ENCODE measurements at regions not wholly inside any gene's neighbourhood (a gene's known extent, or its start where the extent isn't known, plus 50 kb on each side); places are given as distances from the start of the nearest gene placed in this dataset.

GRCh38 chr12:97292588-97292987, 170.0 kb upstream of the RMST start:
- Histone ChIP-seq H3K27ac (no peak overlapping the region), H3K9me3 (no peaks in the 10 kb centered on the region), H3K36me3 (no peaks in the 10 kb centered on the region), H3K4me1 (no peaks in the 10 kb centered on the region), H3K27me3 (no peaks in the 10 kb centered on the region), H3K4me3 (no peak overlapping the region)
- intact Hi-C loops (cut with DNase I): no loop called here
- no peak for TF ChIP-seq CTCF (IDR thresholded peaks at IDR 0.05)
- no peak for DNase-seq (ENCODE audit: low spot score in 2 of 2)

GRCh38 chr12:97293541-97293940, 169.1 kb upstream of the RMST start:
- no peak for DNase-seq (ENCODE audit: low spot score in 2 of 2)
- no peak overlapping the region for H3K27ac ChIP-seq
- no peaks in the 10 kb centered on the region for H3K9me3 ChIP-seq
- TF ChIP-seq CTCF (IDR thresholded peaks at IDR 0.05): no peak
- H3K36me3 ChIP-seq: no peaks in the 10 kb centered on the region
- H3K4me3 ChIP-seq: no peak overlapping the region
- H3K27me3 ChIP-seq: no peaks in the 10 kb centered on the region
- intact Hi-C loops (cut with DNase I): no loop called here
- H3K4me1 ChIP-seq: no peaks in the 10 kb centered on the region

GRCh38 chr12:97299847-97300246, 162.8 kb upstream of the RMST start:
- DNase-seq (ENCODE audit: low spot score in 2 of 2): no peak
- Histone ChIP-seq H3K4me1 (no peaks in the 10 kb centered on the region), H3K9me3 (no peaks in the 10 kb centered on the region), H3K4me3 (no peak overlapping the region), H3K36me3 (no peaks in the 10 kb centered on the region), H3K27me3 (no peaks in the 10 kb centered on the region), H3K27ac (no peak overlapping the region)
- intact Hi-C loops (cut with DNase I): no loop called here
- no peak for TF ChIP-seq CTCF (IDR thresholded peaks at IDR 0.05)

GRCh38 chr12:97300431-97300830, 162.2 kb upstream of the RMST start:
- H3K4me3 ChIP-seq: no peak overlapping the region
- intact Hi-C loops (cut with DNase I): no loop called here
- no peaks in the 10 kb centered on the region for H3K9me3 ChIP-seq
- H3K36me3 ChIP-seq: no peaks in the 10 kb centered on the region
- DNase-seq (ENCODE audit: low spot score in 2 of 2): no peak
- no peak for TF ChIP-seq CTCF (IDR thresholded peaks at IDR 0.05)
- H3K27ac ChIP-seq: no peak overlapping the region
- no peaks in the 10 kb centered on the region for H3K27me3 ChIP-seq
- no peaks in the 10 kb centered on the region for H3K4me1 ChIP-seq

GRCh38 chr12:97300891-97301290, 161.7 kb upstream of the RMST start:
- Histone ChIP-seq H3K27ac (no peak overlapping the region), H3K27me3 (no peaks in the 10 kb centered on the region), H3K36me3 (no peaks in the 10 kb centered on the region), H3K9me3 (no peaks in the 10 kb centered on the region), H3K4me1 (no peaks in the 10 kb centered on the region), H3K4me3 (no peak overlapping the region)
- DNase-seq (ENCODE audit: low spot score in 2 of 2): no peak
- intact Hi-C loops (cut with DNase I): no loop called here
- no peak for TF ChIP-seq CTCF (IDR thresholded peaks at IDR 0.05)

- Histone ChIP-seq H3K9me3 (no peaks in the 10 kb centered on the region), H3K4me3 (no peak overlapping the region), H3K27me3 (no peaks in the 10 kb centered on the region), H3K36me3 (no peaks in the 10 kb centered on the region), H3K27ac (no peak overlapping the region), H3K4me1 (no peaks in the 10 kb centered on the region)
- no peak for TF ChIP-seq CTCF (IDR thresholded peaks at IDR 0.05)
- DNase-seq (ENCODE audit: low spot score in 2 of 2): no peak
- intact Hi-C loops (cut with DNase I): no loop called here
Observed at GRCh38 chr12:97301576-97301975, 161.0 kb upstream of the RMST start.

All from ascending aorta (tissue), 2 donors.